ENCODE measurements at regions not wholly inside any gene's neighbourhood (a gene's known extent, or its start where the extent isn't known, plus 50 kb on each side); places are given as distances from the start of the nearest gene placed in this dataset.
"Not testable (repeated sequence)": the region's sequence is repeated elsewhere in the genome, so short reads cannot be mapped to it uniquely, and the experiment has no call there.

- no peak for DNase-seq
These were observed 97.2 kb downstream of the KDR start for GRCh38 chr4:55028196-55028595.

GRCh38 chr4:55027596-55027995, 97.8 kb downstream of the KDR start:
- DNase-seq = no peak

- not testable (repeated sequence) for DNase-seq
These were observed 99.9 kb downstream of the KDR start for GRCh38 chr4:55025456-55025855.

GRCh38 chr4:55023030-55023429, 102.4 kb downstream of the KDR start:
- DNase-seq = no peak

- no peak for DNase-seq
These were observed 104.2 kb downstream of the KDR start for GRCh38 chr4:55021214-55021613.

- no peak for DNase-seq
These were observed 105.3 kb downstream of the KDR start for GRCh38 chr4:55020131-55020530.

GRCh38 chr4:55018978-55019377, 106.4 kb downstream of the KDR start:
- no peak for DNase-seq

- DNase-seq = no peak
These were observed 106.9 kb downstream of the KDR start for GRCh38 chr4:55018521-55018920.

GRCh38 chr4:55017406-55017805, 108.0 kb downstream of the KDR start:
- DNase-seq = no peak

GRCh38 chr4:55016131-55016530, 109.3 kb downstream of the KDR start:
- no peak for DNase-seq

GRCh38 chr4:55014876-55015275, 110.5 kb downstream of the KDR start:
- DNase-seq = no peak

- no peak for DNase-seq
These were observed 111.9 kb downstream of the KDR start for GRCh38 chr4:55013431-55013955.

- no peak for DNase-seq
These were observed 112.8 kb downstream of the KDR start for GRCh38 chr4:55012363-55013230.

- DNase-seq = no peak
These were observed 113.6 kb downstream of the KDR start for GRCh38 chr4:55011761-55012160.

GRCh38 chr4:55010550-55010949, 114.8 kb downstream of the KDR start:
- DNase-seq = no peak

GRCh38 chr4:55008166-55009056, 117.0 kb downstream of the KDR start:
- DNase-seq = no peak

- DNase-seq = no peak
These were observed 119.5 kb downstream of the KDR start for GRCh38 chr4:55005910-55006309.

- no peak for DNase-seq
These were observed 120.6 kb downstream of the KDR start for GRCh38 chr4:55004831-55005230.

- DNase-seq = no peak
These were observed 123.0 kb downstream of the KDR start for GRCh38 chr4:55002431-55002830.

GRCh38 chr4:55001538-55001937, 123.9 kb downstream of the KDR start:
- no peak for DNase-seq

GRCh38 chr4:54999003-54999402, 126.4 kb downstream of the KDR start:
- DNase-seq = no peak

- not testable (repeated sequence) for DNase-seq
These were observed 131.8 kb downstream of the KDR start for GRCh38 chr4:54993473-54994026.

GRCh38 chr4:54992266-54992665, 133.1 kb downstream of the KDR start:
- no peak for DNase-seq
